Neural cell (in vitro differentiated cells): ENCODE measurements at regions not wholly inside any gene's neighbourhood (a gene's known extent, or its start where the extent isn't known, plus 50 kb on each side); places are given as distances from the start of the nearest gene placed in this dataset.

Experiments
- H2AFZ ChIP-seq: fragments of 200-600, 300-800 bp; sonication (generic), shearing (Covaris generic); 2 replicates; pipeline ENCODE4 v1.6.0; 2014; ENCODE audit warnings: low read depth, mild to moderate bottlenecking, antibody characterized with exemption, low read length, moderate library complexity
- H3F3A ChIP-seq: fragments of 200-600 bp; shearing (Covaris generic); 2 replicates; pipeline ENCODE4 v1.6.1; 2016; ENCODE audit warnings: mild to moderate bottlenecking, moderate library complexity, mixed read lengths, antibody characterized with exemption, low read length; ENCODE audit not compliant: insufficient read depth, poor library complexity, severe bottlenecking
- H3K27ac ChIP-seq: fragments of 200-600, 300-800 bp; sonication (generic), shearing (Covaris generic); 2 replicates; pipeline ENCODE4 v1.5.1; 2014; ENCODE audit warnings: mild to moderate bottlenecking, low read length, moderate library complexity
- H3K27me3 ChIP-seq: fragments of 300-800, 200-600 bp; sonication (generic), shearing (Covaris generic); 2 replicates; pipeline ENCODE4 v1.6.0; 2014; ENCODE audit warnings: mild to moderate bottlenecking, low read depth, low read length, moderate library complexity; ENCODE audit not compliant: insufficient read depth
- H3K36me3 ChIP-seq: fragments of 300-800, 200-600 bp; sonication (generic), shearing (Covaris generic); 2 replicates; pipeline ENCODE4 v1.5.1; 2014; ENCODE audit warnings: mild to moderate bottlenecking, antibody characterized with exemption, low read length, moderate library complexity; ENCODE audit not compliant: insufficient read depth
- H3K4me2 ChIP-seq: fragments of 300-800, 200-600 bp; sonication (generic), shearing (Covaris generic); 2 replicates; pipeline ENCODE4 v1.6.0; 2014; ENCODE audit warnings: mild to moderate bottlenecking, low read length
- H3K4me3 ChIP-seq: fragments of 300-800, 200-600 bp; sonication (generic), shearing (Covaris generic); 2 replicates; pipeline ENCODE4 v1.5.1; 2014; ENCODE audit warnings: mild to moderate bottlenecking, low read length, moderate library complexity
- H3K79me2 ChIP-seq: fragments of 200-600 bp; shearing (Covaris generic); replicated peaks from 2 replicates; pipeline ENCODE4 v1.6.0; 2014; ENCODE audit warnings: mild to moderate bottlenecking, low read length, moderate library complexity; ENCODE audit not compliant: insufficient read depth
- H3K9ac ChIP-seq: fragments of 300-800, 200-600 bp; sonication (generic), shearing (Covaris generic); 2 replicates; pipeline ENCODE4 v1.6.1; 2016; ENCODE audit warnings: mild to moderate bottlenecking, low read length, mixed read lengths
- H3K9me2 ChIP-seq: fragments of 200-600 bp; shearing (Covaris generic); 2 replicates; pipeline ENCODE4 v1.6.1; 2016; ENCODE audit warnings: mild to moderate bottlenecking, low read length, mixed read lengths; ENCODE audit not compliant: insufficient read depth
- H3K9me3 ChIP-seq: fragments of 200-600, 300-800 bp; sonication (generic), shearing (Covaris generic); 2 replicates; pipeline ENCODE4 v1.6.1; 2016; ENCODE audit warnings: mild to moderate bottlenecking, mixed run types, low read length, moderate library complexity, mixed read lengths
- H4K20me1 ChIP-seq: fragments of 200-600 bp; shearing (Covaris generic); 2 replicates; pipeline ENCODE4 v1.6.1; 2016; ENCODE audit warnings: mild to moderate bottlenecking, mixed run types; ENCODE audit not compliant: insufficient read depth
- EP300 ChIP-seq: fragments of 450-650 bp; conservative IDR thresholded peaks from 2 replicates; pipeline ENCODE4 v1.6.1; 2014; ENCODE audit warnings: antibody characterized with exemption, mild to moderate bottlenecking, moderate library complexity; ENCODE audit not compliant: poor library complexity, severe bottlenecking
- EZH2 ChIP-seq: fragments of 200-600, 300-800 bp; shearing (Covaris generic), sonication (generic); IDR thresholded peaks from 2 replicates; pipeline ENCODE4 v1.6.1; 2014; ENCODE audit warnings: antibody characterized with exemption, low read length, borderline replicate concordance, mild to moderate bottlenecking; ENCODE audit not compliant: insufficient read depth, poor library complexity, severe bottlenecking
- MXI1 ChIP-seq: fragments of 450-650 bp; conservative IDR thresholded peaks from 2 replicates; pipeline ENCODE4 v1.6.1; 2014; ENCODE audit warnings: antibody characterized with exemption, mild to moderate bottlenecking; ENCODE audit not compliant: poor library complexity, severe bottlenecking
- POLR2AphosphoS5 ChIP-seq: IDR thresholded peaks from 2 replicates; pipeline ENCODE4 v1.6.1; 2012
- RAD21 ChIP-seq: fragments of 450-650 bp; conservative IDR thresholded peaks from 2 replicates; pipeline ENCODE4 v1.6.1; 2014; ENCODE audit warnings: antibody characterized with exemption, mild to moderate bottlenecking, moderate library complexity
- SMC3 ChIP-seq: fragments of 450-650 bp; conservative IDR thresholded peaks from 2 replicates; pipeline ENCODE4 v1.6.1; 2014; ENCODE audit warnings: antibody characterized with exemption, mild to moderate bottlenecking, moderate library complexity; ENCODE audit not compliant: poor library complexity
- TAF1 ChIP-seq: IDR thresholded peaks from 2 replicates; pipeline ENCODE4 v1.6.1; 2012; ENCODE audit warnings: low read depth
- TF ChIP-seq, protein P1 (sequence below): IDR thresholded peaks from 2 replicates; pipeline ENCODE4 v1.6.1; 2012; ENCODE audit warnings: borderline replicate concordance
- TF ChIP-seq, protein P2 (sequence below): fragments of 450-650 bp; IDR thresholded peaks from 2 replicates; pipeline ENCODE4 v1.5.1; 2014; ENCODE audit warnings: antibody characterized with exemption, mild to moderate bottlenecking, moderate library complexity; ENCODE audit not compliant: poor library complexity, severe bottlenecking

DNA sequence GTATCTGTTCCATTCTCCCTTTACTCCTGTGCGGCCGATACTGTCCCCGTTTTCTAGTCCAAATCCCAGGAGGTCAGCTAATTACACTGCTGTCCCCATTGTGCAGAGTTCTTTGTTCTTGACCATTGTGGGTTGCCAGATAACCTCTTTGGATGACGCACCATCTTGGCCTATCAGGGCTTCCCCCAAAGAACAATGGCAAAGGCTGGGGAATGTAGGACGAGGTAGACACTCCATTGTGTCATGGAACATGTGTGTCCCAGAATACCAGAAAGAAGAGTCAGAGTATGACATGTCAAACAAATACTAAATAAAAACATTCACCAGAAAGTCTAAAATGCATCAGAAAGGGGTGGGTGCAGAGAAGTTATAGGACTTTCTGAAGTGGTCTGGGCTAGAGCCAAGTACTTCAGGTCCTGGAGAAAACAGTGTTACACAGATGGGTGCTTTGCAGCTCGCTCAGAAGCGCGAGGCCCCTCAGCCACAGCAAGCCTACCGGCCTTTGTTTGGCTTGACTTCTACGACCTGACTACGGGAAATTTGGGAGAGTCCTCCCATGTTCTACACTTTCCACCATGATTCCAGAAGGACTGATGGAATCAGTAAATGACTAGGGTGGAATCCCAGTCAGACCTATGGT lies 83.2 kb upstream of the SSBP2 start (continued):
- TF ChIP-seq TAF1 (no peak), EZH2 (no peak), EP300 (no peak), RAD21 (no peak)

DNA sequence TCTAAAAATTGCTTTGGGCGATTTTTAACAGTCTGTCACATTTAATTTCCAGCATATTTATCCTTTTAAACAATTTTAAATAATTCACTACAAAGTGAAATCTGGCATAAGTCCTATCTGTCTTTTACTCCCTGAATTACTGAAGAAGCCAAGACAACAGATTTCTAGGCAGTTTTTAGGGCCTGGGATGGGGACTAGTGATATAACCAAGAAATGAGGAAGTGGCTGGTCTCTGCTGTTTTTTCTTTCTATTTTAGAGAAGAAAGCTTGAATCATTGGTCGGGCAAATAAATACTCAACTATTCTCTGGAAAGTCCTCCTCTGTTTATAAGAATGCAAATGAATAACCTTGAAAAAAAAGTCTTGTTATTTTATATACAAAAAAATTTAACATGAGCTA lies 79.7 kb upstream of the SSBP2 start:
- Histone ChIP-seq H3K79me2 (no peaks in the 10 kb centered on the region), H3K27me3 (no peaks in the 10 kb centered on the region), H4K20me1 (no peaks in the 10 kb centered on the region), H3K9ac (no peak overlapping the region), H3K27ac (no peak overlapping the region), H2AFZ (no peak overlapping the region), H3K4me2 (no peak overlapping the region), H3F3A (no peaks in the 10 kb centered on the region), H3K36me3 (no peaks in the 10 kb centered on the region), H3K9me2 (no peaks in the 10 kb centered on the region), H3K9me3 (no peaks in the 10 kb centered on the region), H3K4me3 (no peak overlapping the region)
- TF ChIP-seq RAD21 (no peak), SMC3 (no peak), POLR2AphosphoS5 (no peak), EZH2 (no peak), TAF1 (no peak), MXI1 (no peak), EP300 (no peak)
- TF ChIP-seq, protein P1, sequence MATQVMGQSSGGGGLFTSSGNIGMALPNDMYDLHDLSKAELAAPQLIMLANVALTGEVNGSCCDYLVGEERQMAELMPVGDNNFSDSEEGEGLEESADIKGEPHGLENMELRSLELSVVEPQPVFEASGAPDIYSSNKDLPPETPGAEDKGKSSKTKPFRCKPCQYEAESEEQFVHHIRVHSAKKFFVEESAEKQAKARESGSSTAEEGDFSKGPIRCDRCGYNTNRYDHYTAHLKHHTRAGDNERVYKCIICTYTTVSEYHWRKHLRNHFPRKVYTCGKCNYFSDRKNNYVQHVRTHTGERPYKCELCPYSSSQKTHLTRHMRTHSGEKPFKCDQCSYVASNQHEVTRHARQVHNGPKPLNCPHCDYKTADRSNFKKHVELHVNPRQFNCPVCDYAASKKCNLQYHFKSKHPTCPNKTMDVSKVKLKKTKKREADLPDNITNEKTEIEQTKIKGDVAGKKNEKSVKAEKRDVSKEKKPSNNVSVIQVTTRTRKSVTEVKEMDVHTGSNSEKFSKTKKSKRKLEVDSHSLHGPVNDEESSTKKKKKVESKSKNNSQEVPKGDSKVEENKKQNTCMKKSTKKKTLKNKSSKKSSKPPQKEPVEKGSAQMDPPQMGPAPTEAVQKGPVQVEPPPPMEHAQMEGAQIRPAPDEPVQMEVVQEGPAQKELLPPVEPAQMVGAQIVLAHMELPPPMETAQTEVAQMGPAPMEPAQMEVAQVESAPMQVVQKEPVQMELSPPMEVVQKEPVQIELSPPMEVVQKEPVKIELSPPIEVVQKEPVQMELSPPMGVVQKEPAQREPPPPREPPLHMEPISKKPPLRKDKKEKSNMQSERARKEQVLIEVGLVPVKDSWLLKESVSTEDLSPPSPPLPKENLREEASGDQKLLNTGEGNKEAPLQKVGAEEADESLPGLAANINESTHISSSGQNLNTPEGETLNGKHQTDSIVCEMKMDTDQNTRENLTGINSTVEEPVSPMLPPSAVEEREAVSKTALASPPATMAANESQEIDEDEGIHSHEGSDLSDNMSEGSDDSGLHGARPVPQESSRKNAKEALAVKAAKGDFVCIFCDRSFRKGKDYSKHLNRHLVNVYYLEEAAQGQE: no peak
- TF ChIP-seq, protein P2, sequence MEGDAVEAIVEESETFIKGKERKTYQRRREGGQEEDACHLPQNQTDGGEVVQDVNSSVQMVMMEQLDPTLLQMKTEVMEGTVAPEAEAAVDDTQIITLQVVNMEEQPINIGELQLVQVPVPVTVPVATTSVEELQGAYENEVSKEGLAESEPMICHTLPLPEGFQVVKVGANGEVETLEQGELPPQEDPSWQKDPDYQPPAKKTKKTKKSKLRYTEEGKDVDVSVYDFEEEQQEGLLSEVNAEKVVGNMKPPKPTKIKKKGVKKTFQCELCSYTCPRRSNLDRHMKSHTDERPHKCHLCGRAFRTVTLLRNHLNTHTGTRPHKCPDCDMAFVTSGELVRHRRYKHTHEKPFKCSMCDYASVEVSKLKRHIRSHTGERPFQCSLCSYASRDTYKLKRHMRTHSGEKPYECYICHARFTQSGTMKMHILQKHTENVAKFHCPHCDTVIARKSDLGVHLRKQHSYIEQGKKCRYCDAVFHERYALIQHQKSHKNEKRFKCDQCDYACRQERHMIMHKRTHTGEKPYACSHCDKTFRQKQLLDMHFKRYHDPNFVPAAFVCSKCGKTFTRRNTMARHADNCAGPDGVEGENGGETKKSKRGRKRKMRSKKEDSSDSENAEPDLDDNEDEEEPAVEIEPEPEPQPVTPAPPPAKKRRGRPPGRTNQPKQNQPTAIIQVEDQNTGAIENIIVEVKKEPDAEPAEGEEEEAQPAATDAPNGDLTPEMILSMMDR: no peak

DNA sequence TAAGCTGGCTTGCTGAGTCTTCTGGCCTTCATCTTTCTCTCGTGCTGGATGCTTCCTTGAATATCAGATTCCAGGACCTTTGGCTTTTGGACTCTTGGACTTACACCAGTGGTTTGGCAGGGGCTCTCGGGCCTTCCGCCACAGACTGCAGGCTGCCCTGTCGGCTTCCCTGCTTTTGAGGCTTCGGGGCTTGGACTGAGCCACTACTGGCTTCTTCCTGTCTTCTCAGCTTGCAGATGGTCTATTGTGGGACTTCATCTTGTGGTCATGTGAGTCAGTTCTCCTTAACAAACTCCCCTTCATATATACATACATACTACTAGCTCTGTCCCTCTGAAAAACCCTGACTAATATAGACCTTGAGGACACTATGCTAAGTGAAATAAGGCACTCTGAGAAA lies 78.3 kb upstream of the SSBP2 start:
- no peaks in the 10 kb centered on the region for H3K9me3 ChIP-seq
- H3K4me2 ChIP-seq: no peak overlapping the region
- H3K27me3 ChIP-seq: no peaks in the 10 kb centered on the region
- H3F3A ChIP-seq: no peaks in the 10 kb centered on the region
- no peak overlapping the region for H2AFZ ChIP-seq
- no peaks in the 10 kb centered on the region for H3K36me3 ChIP-seq
- H3K79me2 ChIP-seq: no peaks in the 10 kb centered on the region
- no peaks in the 10 kb centered on the region for H3K9me2 ChIP-seq
- H4K20me1 ChIP-seq: no peaks in the 10 kb centered on the region
- no peak overlapping the region for H3K9ac ChIP-seq
- no peak for TF ChIP-seq POLR2AphosphoS5
- no peak for TF ChIP-seq RAD21
- no peak for TF ChIP-seq SMC3
- TF ChIP-seq EZH2: no peak
- no peak for TF ChIP-seq EP300
- TF ChIP-seq, protein P2: no peak
- TF ChIP-seq TAF1: no peak
- TF ChIP-seq, protein P1: no peak
- no peak for TF ChIP-seq MXI1
- no peak overlapping the region for H3K4me3 ChIP-seq
- H3K27ac ChIP-seq: no peak overlapping the region
